ENCODE measurements at regions not wholly inside any gene's neighbourhood (a gene's known extent, or its start where the extent isn't known, plus 50 kb on each side); places are given as distances from the start of the nearest gene placed in this dataset.

- Histone ChIP-seq H2AFZ (peak overlapping the region; percentile 78), H3K9me3 (ENCODE audit: low read depth) (no peaks in the 10 kb centered on the region), H3K27ac (peak overlapping the region; percentile 42), H3K4me1 (ENCODE audit: insufficient read depth) (peaks cover 8% of the 10 kb centered on the region), H3K36me3 (replicated peaks; ENCODE audit: insufficient read depth, low read depth) (no peaks in the 10 kb centered on the region), H3K4me2 (peak overlapping the region; percentile 87), H3K4me3 (peak overlapping the region; percentile 69), H3K79me2 (no peaks in the 10 kb centered on the region), H3K9me2 (replicated peaks; ENCODE audit: insufficient read depth) (no peaks in the 10 kb centered on the region), H3K27me3 (peaks cover 31% of the 10 kb centered on the region), H4K20me1 (ENCODE audit: insufficient read depth, poor library complexity, severe bottlenecking) (no peaks in the 10 kb centered on the region)
- WGBS (ENCODE audit: low lambda C conversion rate, missing lambda C conversion rate) = under 1% methylated on average over 66 of the region's 89 CpGs
- DNase-seq (ENCODE audit: low spot score) = peak; percentile 91
- TF ChIP-seq EZH2phosphoT487 (IDR thresholded peaks at IDR 0.05; ENCODE audit: low read depth, severe bottlenecking, unreplicated experiment) = no peak
- TF ChIP-seq EZH2 (IDR thresholded peaks at IDR 0.05; ENCODE audit: borderline replicate concordance) = no peak
- TF ChIP-seq CTCF (IDR thresholded peaks at IDR 0.05; ENCODE audit: poor library complexity) = peak; percentile 56
These were observed 154.1 kb upstream of the GOLIM4 start for GRCh38 chr3:168249550-168250414.

- Histone ChIP-seq H4K20me1 (ENCODE audit: insufficient read depth, poor library complexity, severe bottlenecking) (no peaks in the 10 kb centered on the region), H3K4me3 (peak overlapping the region; percentile 69), H3K4me2 (peak overlapping the region; percentile 87), H3K9me2 (replicated peaks; ENCODE audit: insufficient read depth) (no peaks in the 10 kb centered on the region), H3K9me3 (ENCODE audit: low read depth) (no peaks in the 10 kb centered on the region), H2AFZ (peak overlapping the region; percentile 78), H3K27ac (peak overlapping the region; percentile 42), H3K36me3 (replicated peaks; ENCODE audit: insufficient read depth, low read depth) (no peaks in the 10 kb centered on the region), H3K79me2 (no peaks in the 10 kb centered on the region), H3K4me1 (ENCODE audit: insufficient read depth) (peaks cover 8% of the 10 kb centered on the region), H3K27me3 (peaks cover 31% of the 10 kb centered on the region)
- 0% methylated on average over 3 of the region's 16 CpGs for WGBS (ENCODE audit: low lambda C conversion rate, missing lambda C conversion rate)
- TF ChIP-seq EZH2 (IDR thresholded peaks at IDR 0.05; ENCODE audit: borderline replicate concordance) (no peak), EZH2phosphoT487 (IDR thresholded peaks at IDR 0.05; ENCODE audit: low read depth, severe bottlenecking, unreplicated experiment) (no peak), CTCF (IDR thresholded peaks at IDR 0.05; ENCODE audit: poor library complexity) (no peak)
- no peak for DNase-seq (ENCODE audit: low spot score)
These were observed 153.5 kb upstream of the GOLIM4 start for GRCh38 chr3:168249205-168249549.

- H3K79me2 ChIP-seq = no peaks in the 10 kb centered on the region
- H3K27me3 ChIP-seq = peaks cover 31% of the 10 kb centered on the region
- peak; percentile 59 for DNase-seq (ENCODE audit: low spot score)
- peak overlapping the region; percentile 69 for H3K4me3 ChIP-seq
- peak overlapping the region; percentile 78 for H2AFZ ChIP-seq
- H3K27ac ChIP-seq = no peak overlapping the region
- H3K36me3 ChIP-seq (replicated peaks; ENCODE audit: insufficient read depth, low read depth) = no peaks in the 10 kb centered on the region
- no peaks in the 10 kb centered on the region for H4K20me1 ChIP-seq (ENCODE audit: insufficient read depth, poor library complexity, severe bottlenecking)
- H3K9me2 ChIP-seq (replicated peaks; ENCODE audit: insufficient read depth) = no peaks in the 10 kb centered on the region
- peaks cover 8% of the 10 kb centered on the region for H3K4me1 ChIP-seq (ENCODE audit: insufficient read depth)
- TF ChIP-seq CTCF (IDR thresholded peaks at IDR 0.05; ENCODE audit: poor library complexity) = peak; percentile 5
- no peak for TF ChIP-seq EZH2 (IDR thresholded peaks at IDR 0.05; ENCODE audit: borderline replicate concordance)
- H3K9me3 ChIP-seq (ENCODE audit: low read depth) = no peaks in the 10 kb centered on the region
- 2% methylated on average over 27 of the region's 27 CpGs for WGBS (ENCODE audit: low lambda C conversion rate, missing lambda C conversion rate)
- H3K4me2 ChIP-seq = peak overlapping the region; percentile 87
These were observed 152.9 kb upstream of the GOLIM4 start for GRCh38 chr3:168248383-168249204.
